HG03108 (cell line): ENCODE measurements at regions not wholly inside any gene's neighbourhood (a gene's known extent, or its start where the extent isn't known, plus 50 kb on each side); places are given as distances from the start of the nearest gene placed in this dataset.
"Not testable (repeated sequence)": the region's sequence is repeated elsewhere in the genome, so short reads cannot be mapped to it uniquely, and the experiment has no call there.

ENCODE experiments used
- ATAC-seq: cut with Tn5 transposase; IDR thresholded peaks from one replicate; pipeline ENCODE4 v1.9.1; 2021; ENCODE audit warnings: moderate library complexity; ENCODE audit not compliant: unreplicated experiment

DNA sequence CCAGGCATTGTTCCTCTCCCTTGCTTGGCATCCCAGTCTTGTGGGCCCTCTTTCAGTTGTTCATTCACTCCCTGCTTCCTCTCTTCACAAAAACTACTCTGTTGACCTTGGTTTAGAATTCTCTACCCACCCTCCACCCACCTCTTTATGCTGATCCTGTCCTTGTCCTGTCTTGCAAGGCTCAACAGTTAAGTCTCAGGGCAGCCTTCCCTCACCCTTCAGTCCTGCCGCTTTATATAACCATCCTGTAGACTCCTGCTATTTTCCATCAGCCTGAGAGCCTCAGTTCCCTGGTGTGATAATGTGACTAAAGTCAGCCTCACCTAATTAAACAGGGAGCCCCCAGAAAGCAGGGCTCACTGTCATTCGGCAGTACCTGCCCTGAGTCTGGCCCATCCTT lies 1763.0 kb downstream of the SPATA31A7 start:
- not testable (repeated sequence) for ATAC-seq
